Stimulated activated naive CD8-positive, alpha-beta T cell treated with anti-CD3 and anti-CD28 coated beads, Interleukin-15, Interleukin-2, amounts not matched to agents 100 U/mL and 50 U/mL, for 24 hours (primary cell): ENCODE measurements at regions not wholly inside any gene's neighbourhood (a gene's known extent, or its start where the extent isn't known, plus 50 kb on each side); places are given as distances from the start of the nearest gene placed in this dataset.
"Not testable (repeated sequence)": the region's sequence is repeated elsewhere in the genome, so short reads cannot be mapped to it uniquely, and the experiment has no call there.

ENCODE experiments used
- ATAC-seq: fragments of 150-1000 bp; cut with Tn5 transposase; one replicate; pipeline ENCODE4 v1.10.0; 2021
- DNase-seq: peaks from one replicate; pipeline ENCODE4 v3.0.0; 2021

DNA sequence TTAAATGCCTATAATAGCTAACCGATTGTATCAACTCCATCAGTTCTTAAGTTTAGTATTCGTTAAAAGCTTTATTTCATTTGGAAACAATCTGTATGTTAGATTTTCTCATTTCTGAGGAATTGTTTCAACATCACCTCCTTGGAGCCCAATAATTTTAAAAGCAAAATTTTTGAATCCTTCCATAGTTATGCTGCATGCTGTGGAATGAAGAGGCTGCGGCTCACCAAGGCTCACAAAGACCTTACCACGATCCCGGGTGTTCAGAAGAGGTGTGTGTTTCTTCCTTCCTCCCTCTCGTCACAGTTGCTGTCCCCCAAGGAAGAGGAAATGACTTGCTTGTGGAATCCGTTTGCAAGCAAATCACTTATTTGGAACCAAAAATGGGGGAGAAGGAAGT is 143.8 kb downstream of the FGF1 start:
- ATAC-seq (no peak), DNase-seq (no peak)

DNA sequence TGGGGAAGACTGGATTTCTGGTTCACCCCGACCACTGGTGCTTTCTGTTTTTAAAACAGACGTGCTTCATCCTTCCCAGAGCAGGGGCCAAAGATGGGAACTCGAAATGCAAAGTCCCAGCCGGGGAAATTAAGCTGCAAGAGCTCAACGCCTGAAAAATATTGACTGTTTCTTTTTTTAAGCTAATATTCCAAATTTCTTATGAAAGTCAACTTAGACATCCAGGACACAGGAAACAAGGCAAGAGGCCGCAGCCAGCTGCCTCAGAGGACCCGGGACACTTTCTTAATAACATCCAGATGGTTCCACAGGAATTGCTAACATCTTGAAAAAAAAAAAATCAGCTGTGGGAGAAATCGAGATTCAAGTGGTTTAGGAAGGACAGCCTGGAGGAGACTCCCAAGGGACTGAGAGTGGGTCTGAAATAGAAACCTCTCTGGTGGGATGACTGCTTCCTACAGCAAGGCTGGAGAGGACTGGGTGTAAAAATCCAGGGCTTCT is 144.9 kb downstream of the FGF1 start:
- ATAC-seq (no peak), DNase-seq (no peak)

DNA sequence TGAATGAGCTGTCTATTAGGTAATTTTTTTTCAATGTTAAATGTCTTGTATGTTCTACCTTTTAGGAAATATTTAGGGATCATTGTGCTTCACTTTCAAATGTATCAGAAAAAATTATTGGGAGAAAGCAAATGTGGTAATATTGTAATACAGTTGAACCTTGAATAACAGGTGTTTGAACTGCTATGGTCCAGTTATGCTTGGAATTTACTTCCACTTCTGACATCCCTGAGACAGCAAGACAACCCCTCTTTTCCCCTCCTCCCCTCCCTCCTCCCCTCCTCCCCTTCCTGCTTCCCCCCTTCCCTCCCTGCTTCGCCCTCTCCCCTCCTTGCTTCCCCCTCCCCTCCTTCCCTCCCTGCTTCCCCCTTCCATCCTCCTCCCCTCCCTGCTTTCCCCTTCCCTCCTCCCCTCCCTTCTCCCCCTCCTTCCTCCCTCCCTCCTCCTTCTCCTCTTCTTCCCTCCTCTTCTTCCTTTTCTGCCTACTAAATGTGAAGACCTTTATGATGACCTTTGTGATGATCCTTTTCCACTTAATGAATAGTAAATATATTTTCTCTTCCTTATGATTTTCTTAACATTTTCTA is 146.6 kb downstream of the FGF1 start:
- DNase-seq, result no peak

DNA sequence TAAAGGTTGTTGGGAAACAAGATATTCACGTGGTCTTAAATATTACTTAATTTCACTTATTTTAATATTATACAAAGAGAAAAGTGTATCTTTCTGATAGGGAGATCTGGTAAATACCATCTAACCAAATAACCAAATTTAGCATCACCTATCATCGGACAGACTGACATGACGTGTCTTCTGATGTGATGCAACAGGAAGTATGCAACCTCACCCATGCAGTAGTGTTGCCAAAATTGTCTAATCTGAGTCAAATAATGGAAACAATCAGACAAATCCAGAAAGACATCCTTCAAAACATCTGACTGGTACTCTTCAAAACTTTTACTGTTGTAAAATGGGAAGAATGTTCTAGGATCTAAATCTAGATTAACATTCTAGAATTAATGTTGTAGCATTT is 148.0 kb downstream of the FGF1 start:
- DNase-seq (no peak), ATAC-seq (no peak)

More for the DNA sequence above, 146.6 kb downstream of the FGF1 start:
- ATAC-seq, result no peak

DNA sequence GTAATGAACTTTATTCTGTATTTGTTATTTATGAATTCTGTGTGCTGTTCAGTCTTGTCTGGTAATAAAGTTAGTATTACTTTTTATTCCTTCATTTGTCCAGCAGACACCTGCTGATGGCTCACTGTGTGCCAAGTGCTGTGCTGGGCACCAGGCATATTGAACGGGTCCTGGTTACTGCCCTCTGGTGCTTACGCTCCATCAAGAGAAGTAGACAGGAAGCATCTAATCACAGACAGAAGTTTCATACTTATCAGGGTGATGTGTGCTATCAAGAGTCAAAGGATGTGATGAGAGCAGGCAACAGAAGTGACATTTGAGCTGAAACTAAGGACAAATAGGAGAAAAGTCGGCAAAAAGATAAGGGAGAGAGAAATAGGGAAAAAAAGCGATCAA is 153.1 kb downstream of the FGF1 start:
- no peak for ATAC-seq

DNA sequence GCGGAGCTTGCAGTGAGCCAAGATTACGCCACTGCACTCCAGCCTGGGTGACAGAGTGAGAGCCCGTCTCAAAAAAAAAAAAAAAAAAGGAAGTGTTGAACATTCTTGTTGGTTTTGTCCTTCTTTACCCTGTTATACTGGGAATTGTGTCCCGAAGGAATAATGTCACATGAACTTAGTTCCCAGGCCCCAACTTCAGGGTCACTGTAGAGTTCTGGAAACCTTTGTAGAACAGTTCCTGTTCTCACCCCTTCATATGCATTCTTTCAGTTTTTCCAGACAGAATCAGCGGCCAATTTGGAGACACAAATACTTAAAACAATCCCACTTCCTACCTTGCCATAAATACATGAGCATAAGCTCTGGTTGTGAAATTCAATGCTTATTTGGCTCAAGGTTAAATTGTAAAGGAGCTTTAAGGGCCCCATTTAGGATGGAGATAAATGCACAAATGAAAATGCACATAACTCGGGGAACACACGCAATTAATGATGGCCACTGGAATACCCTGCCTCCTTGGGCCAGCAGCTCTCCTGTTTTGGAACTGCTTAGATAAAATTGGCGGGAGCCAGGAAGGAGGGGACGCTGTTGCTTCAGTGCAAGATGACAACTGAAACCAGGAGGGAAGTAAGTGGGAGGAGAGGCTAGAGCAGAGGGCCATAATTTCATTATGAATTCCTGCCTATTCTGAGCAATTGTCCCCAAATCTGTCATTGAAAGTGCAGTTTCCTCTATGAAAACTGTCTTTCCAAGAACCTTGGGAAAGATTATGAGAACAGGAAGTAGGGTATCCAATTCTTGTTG is 153.7 kb downstream of the FGF1 start:
- ATAC-seq, result no peak
- DNase-seq, result no peak

More for the DNA sequence above, 153.1 kb downstream of the FGF1 start:
- DNase-seq, result no peak

DNA sequence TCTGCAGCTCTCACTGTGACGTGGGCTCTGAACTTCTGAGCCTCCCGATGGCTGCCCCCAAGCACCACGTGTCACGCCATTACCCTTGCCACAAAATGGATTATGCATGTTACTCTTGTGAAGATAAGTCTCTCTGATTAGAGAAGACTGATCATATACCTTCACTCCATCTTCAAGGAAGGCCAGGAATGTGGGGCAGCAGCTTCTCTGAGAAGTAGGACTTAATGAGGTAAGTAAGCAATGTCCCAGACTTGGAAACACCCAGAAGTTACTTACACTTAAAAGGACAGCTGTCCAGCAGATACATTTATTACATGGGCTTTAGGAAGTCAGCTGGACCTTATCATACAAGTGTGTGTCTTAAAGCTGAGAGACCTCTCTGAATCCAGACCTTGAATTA is 155.0 kb downstream of the FGF1 start:
- ATAC-seq, result no peak
- no peak for DNase-seq

DNA sequence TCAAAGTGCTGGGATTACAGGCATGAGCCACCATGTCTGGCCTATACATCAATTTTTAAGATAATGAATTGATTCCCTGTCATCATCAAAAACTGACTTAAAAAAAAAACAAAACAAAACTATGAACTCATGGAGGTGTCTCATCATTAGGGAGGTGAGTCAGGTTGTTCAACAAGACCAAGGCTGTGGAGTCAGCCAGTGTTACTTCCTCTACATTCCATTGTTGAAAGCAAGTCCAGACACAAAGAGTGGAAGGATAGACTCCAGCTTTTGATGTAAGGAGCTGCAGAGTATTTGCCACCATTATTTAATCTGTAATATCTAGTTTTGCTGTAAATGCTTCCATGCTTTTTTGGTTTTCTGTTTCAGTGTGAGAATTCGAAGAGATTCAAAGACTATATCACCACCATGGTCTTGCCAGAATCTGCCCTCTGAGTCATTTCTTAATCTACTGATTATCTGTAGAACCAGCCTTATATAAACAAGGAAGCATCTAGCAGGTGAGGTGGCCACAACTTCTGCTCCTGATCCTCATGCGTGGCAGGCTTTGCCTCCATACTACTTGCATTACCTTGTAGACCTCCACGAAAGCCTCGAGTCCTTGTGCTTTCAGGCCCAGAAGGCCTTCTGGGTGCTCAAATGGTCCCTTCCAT is 156.1 kb downstream of the FGF1 start:
- ATAC-seq, result no peak
- DNase-seq, result no peak

DNA sequence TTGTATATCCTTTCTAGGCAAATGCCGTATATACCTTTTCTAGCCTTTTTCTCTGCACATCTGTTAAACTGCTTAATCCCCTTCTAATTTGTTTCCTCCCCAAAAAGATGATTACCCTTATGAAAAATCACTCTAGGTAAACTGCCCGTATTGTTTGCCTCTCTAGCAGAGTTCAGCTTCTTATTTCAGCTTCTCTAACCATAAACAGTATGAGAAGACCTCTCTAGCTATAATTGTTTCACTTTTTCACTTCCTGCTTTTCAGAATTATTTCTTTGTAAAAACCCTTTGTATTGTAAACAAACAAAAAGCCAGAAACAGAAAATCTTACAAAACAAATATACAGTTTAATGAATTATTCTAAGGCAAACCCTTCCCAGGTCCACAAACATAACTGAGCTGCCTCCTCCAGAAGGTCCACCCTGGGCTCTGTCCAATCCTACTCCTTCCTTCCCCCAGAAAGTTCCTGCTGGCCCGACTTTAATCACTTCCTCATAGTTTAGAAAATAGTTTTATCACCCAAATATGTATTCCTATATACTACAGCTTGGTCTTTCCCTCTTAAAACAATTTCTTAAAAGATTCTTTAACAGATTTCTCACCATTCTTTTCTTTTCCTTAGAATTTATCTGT is 158.1 kb downstream of the FGF1 start:
- ATAC-seq, result no peak
- DNase-seq, result no peak

DNA sequence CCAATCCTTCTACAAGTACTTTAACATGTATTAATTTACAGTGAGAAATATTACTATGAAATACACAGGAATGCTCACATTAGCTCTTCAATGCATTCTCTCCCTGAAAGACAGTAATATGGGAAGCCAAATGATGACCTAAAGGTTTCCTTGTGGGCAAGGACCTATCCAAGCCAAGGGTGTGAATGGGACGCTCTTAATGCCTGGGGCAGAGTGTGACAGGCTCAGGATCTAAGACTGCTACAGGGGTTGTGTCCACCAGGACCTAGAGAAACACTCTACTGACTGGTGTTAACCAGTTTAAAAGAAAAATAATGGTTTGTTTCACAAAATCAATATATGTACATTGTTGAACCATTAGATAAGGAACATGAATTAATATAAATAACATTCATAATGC is 158.7 kb downstream of the FGF1 start:
- no peak for DNase-seq
- no peak for ATAC-seq

DNA sequence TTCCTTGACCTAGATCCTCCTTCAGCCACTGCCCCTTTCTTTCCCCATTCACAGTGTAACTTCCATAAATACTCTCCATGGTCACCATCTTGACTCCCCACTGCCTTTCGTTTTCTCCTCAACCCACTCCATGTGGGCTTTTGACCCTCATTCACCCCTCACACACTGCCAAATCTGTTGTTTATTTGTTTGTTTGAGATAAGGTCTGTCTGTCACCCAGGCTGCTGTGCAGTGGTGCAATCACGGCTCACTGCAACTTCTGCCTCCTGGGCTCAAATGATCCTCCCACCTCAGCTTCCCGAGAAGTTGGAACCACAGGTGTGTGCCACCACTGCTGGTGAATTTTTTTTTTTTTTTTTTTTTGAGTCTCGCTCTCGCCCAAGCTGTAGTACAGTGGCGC is 162.9 kb downstream of the FGF1 start:
- no peak for DNase-seq
- ATAC-seq, result no peak

DNA sequence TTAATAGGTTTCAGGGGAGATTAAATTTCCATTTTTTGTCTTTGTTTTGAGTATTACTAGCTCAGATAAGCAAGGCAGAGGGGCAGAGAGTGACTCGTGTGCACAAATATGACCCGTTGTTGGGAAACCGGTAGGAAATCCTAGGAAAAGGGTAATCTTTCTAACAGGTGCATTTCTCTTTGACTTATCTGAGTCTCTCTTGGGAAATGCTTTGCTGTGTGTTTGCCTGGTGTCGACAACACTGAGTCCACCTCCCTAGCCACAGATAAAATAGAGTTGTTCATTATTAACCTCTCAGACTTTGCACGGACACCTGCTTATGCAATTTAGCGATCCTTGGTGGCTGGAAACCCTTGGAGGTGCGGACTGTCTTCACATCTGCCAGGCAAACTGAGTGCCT is 164.2 kb downstream of the FGF1 start:
- ATAC-seq, result no peak
- no peak for DNase-seq

DNA sequence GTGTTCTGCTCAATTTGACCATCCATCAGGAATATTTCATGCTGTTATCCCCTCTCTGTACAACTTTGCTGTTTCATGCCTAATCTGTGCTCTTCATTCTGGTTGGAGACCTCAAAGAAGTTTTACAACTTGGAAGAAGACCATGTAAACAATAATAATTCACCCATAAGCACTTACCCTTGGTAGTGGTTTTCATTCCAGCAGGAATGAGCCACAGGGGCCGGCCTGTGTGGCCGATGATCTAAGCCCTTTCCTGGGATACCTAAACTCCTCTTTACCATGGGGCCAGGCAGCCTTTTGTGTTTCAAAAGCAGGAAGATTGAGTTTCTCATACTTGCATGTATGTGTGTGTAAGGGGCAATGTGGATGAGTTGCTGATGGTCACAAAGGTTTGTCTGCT is 165.0 kb downstream of the FGF1 start:
- ATAC-seq (no peak), DNase-seq (no peak)

DNA sequence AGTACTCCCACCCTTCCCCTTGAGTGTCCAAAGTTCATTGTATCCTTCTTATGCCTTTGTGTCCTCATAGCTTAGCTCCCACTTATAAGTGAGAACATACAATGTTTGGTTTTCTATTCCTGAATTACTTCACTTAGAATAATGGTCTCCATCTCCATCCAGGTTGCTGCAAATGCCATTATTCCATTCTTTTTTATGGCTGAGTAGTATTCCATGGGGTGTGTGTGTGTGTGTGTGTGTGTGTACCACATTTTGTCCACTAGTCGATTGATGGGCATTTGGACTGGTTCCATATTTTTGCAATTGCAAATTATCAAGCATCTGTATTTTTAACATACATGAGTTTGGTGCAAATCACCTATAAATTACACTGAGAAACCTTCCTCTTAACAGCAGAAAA is 166.0 kb downstream of the FGF1 start:
- not testable (repeated sequence) for DNase-seq, ATAC-seq

DNA sequence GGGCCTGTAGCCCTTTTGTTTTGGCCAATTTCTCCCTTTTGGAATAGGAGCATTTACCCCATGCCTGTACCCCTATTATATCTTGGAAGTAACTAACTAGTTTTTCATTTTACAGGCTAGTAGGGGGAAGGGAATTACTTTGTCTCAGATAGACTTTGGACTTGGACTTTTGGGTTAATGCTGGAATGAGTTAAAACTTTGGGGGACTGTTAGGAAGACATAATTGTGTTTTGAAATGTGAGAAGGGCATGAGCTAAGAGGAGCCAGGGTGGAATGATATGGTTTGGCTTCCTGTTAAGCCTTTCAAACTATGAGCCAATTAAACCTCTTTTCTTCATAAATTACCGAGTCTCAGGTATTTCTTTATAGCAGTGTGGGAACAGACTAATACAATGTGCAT is 168.1 kb downstream of the FGF1 start:
- no peak for ATAC-seq
- no peak for DNase-seq

DNA sequence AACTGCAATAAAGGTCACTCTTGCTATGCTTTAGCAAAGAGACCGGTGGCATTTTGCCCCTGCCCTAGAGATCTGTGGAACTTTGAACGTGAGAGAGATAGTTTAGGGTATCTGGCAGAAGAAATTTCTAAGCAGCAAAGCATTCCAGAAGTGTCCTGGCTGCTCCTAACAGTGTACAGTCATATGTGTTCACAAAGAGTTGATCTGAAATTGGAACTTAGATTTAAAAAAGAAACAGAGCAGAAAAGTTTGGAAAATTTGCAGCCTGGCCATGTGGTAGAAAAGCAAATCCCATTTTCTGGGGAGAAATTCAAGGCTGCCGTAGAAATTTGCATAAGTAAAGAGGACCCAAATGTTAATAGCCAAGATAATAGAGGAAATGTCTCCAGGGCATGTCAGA is 169.2 kb downstream of the FGF1 start:
- DNase-seq (no peak), ATAC-seq (no peak)

DNA sequence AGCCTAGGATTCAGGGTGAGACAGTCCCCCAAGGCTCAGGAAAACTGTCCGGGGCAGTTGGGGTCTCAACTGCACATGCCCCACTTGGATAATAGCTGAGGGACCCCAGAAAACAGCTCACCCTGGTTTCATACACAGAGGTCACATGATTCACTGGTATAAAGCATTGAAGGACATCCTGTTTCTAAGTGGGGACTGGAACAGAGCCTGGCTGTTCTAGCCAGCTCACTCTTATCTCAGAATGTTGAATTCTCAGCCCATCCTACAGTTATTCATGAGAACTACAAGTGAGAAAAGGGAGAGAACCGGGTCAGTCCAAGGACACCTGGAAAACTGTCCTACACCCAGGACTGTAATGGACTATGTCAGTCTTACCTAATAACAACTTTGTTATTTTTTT is 170.9 kb downstream of the FGF1 start:
- no peak for ATAC-seq
- no peak for DNase-seq

DNA sequence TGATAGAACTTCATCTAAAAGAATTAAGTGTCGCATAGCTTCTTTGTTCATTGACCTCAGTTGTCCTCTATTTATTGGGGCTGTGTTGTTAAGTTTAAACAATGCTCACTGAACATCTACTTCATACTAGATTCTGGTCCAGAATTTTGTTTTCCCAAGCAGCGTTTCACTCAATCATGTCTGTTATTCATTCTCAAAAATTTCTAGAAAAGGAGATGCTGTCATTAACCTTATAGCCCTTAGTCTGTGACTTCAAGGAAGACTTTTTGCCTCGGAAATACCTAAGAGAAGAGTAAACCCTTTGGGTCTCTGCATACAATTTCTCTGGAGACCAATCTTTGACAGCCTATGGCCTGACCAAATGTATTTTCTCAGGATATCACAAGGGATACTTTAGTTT is 171.7 kb downstream of the FGF1 start:
- DNase-seq, result no peak
- ATAC-seq, result no peak

DNA sequence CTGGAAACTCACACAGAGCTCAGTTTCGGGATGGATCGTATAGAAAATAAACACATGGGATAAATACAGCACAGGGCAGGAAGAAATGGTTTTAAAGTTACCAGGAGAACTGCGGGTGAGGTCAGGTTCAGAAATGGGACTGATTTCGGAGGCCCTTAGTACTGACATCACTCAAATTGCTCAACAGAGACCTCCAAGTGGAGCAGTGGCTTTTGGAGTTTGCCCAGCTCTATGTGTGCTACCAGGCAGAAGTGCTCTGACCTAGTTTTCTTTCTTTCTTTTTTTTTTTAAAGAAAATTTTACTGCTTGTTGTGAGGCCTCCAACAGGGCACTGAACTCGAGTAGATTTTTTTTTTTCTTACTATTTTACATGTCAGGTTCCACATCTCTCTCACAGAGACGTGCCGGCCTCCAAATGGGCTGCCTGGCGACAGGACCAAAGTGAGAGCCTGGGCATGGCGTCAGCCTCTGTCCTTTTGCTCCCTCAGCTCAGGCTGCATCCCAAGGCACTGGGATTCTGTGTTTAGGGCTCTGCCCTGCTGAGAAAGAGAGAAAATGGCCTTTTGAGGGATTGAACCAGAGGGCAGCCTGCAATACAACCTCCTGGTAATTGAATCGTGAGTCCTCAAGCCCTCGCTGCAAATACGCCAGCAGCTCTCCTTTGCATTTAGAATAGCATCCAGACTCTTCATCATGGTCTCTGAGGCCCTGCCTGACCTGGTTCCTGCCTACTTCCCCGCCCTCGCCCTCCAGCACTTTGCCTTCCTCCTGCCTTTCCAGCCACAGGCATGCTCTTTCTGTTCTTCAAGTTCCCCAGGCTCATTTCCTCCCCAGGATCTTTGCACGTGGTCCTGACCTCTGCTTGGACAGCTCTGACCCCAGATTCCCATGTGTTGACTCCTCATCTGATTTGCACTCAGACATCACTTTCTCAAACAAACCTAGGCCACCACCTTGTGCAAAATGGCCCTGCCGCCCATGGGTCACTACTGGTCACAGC is 173.5 kb downstream of the FGF1 start:
- ATAC-seq (no peak), DNase-seq (no peak)

DNA sequence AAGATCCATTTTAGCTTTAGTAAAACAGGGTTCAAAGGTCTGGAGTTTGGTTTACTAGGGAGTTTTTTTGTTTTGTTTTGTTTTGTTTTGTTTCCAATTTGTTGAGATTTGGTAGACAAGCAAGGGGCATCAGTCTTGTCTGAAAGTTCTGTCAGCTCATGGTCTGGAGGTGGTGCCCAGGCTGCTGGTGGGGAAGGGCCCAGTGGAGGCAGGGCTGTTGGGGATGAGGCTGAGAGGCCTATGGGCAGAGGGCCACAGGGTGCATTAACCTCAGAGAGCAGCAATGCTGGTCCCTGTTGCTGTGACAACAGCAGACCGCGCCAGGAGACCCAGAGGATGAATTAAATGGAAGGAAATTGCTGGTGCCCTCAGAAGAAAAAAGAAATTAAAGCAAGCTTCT is 174.5 kb downstream of the FGF1 start:
- ATAC-seq (no peak), DNase-seq (no peak)

DNA sequence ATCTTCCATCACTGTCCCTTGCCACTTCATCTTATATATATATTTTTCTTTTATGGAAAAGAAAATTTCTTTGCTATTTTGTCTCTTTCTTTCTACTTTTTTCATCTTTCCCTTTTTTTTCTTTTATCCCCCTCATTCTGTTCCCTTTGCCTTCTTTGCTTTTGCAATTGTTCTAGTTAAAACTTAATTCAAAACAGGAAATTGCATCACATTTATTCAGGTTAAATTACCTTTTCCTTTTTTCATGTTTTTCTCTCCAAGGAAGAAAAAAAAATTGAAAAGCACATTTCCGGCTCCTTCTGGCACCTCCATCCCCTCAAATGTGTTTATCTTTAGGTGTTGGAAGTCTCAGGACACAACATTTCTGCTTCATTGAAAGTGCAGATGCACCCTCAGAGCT is 176.9 kb downstream of the FGF1 start:
- ATAC-seq, result no peak
- no peak for DNase-seq

DNA sequence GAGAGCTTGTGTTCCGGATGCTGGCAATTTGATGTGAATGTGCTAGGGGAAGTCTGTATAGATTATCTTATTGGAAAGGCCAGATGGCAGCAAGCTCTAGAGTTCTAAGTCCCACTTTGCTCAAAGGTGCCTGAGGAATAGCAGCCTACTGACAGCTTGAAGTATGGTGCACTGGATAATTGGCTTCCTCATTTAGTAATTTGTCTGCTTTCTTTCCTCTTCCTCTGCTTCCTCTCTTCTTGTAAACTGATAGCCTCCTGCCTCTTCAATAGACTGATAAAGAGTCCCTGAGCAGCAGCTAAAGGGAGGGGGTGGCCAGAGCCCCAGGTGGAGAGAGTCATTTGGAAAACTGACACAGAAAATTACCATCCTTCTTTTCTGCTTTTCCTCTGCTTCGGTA is 177.3 kb downstream of the FGF1 start:
- DNase-seq (no peak), ATAC-seq (no peak)
